Mesenchymal stem cell (in vitro differentiated cells and primary cell): ENCODE measurements at regions not wholly inside any gene's neighbourhood (a gene's known extent, or its start where the extent isn't known, plus 50 kb on each side); places are given as distances from the start of the nearest gene placed in this dataset.
A peak's percentile ranks its signal among the peaks of the same experiment; 100 is the strongest.

Experiments used
- DNase-seq: peaks from one replicate; pipeline ENCODE4 v3.0.0-alpha.2; 2013
- H2AFZ ChIP-seq: one replicate; pipeline ENCODE4 v1.6.1; 2013; ENCODE audit warnings: low read depth, mild to moderate bottlenecking, control low read depth, inconsistent platforms, low read length, moderate library complexity
- H2AK5ac ChIP-seq: 2 replicates; pipeline ENCODE4 v1.6.1; 2013; ENCODE audit warnings: low read length, moderate library complexity, mild to moderate bottlenecking, inconsistent platforms; ENCODE audit not compliant: severe bottlenecking
- H2BK120ac ChIP-seq: one replicate; pipeline ENCODE4 v1.6.1; 2013; ENCODE audit warnings: low read depth, mild to moderate bottlenecking, inconsistent platforms, low read length, moderate library complexity
- H2BK12ac ChIP-seq, 2 experiments: one replicate each; pipeline ENCODE4 v1.6.1; 2013; ENCODE audit warnings: inconsistent platforms in 2 of 2, low read length in 2 of 2, mild to moderate bottlenecking in 2 of 2, moderate library complexity in 2 of 2, control low read depth in 1 of 2
- H2BK15ac ChIP-seq: one replicate; pipeline ENCODE4 v1.6.1; 2013; ENCODE audit warnings: mild to moderate bottlenecking, low read depth, inconsistent platforms; ENCODE audit not compliant: poor library complexity, severe bottlenecking
- H2BK5ac ChIP-seq: 2 replicates; pipeline ENCODE4 v1.6.1; 2013; ENCODE audit warnings: low read depth, mild to moderate bottlenecking, low read length, control low read depth, inconsistent platforms; ENCODE audit not compliant: poor library complexity, severe bottlenecking
- H3K14ac ChIP-seq, 2 experiments: one replicate each; pipeline ENCODE4 v1.6.1; 2013; ENCODE audit warnings: inconsistent platforms in 2 of 2, low read length in 2 of 2, control low read depth in 1 of 2, mild to moderate bottlenecking in 1 of 2, moderate library complexity in 1 of 2
- H3K18ac ChIP-seq, 2 experiments: one replicate each; pipeline ENCODE4 v1.6.1; 2013; ENCODE audit warnings: inconsistent platforms in 2 of 2, low read length in 2 of 2, control low read depth in 1 of 2, low read depth in 1 of 2, mild to moderate bottlenecking in 1 of 2
- H3K23ac ChIP-seq, 2 experiments: one replicate each; pipeline ENCODE4 v1.6.1; 2013; ENCODE audit warnings: inconsistent platforms in 2 of 2, low read length in 2 of 2, mild to moderate bottlenecking in 2 of 2, moderate library complexity in 2 of 2, control low read depth in 1 of 2
- H3K27ac ChIP-seq: 2 replicates; pipeline ENCODE4 v1.5.1; 2013; ENCODE audit warnings: mild to moderate bottlenecking, moderate library complexity, low read length, control low read depth, inconsistent platforms; ENCODE audit not compliant: poor library complexity, severe bottlenecking
- H3K27me3 ChIP-seq, 2 experiments: 2 replicates each; pipeline versions ENCODE4 v1.6.1 to v1.7.0; 2013; ENCODE audit warnings: low read length in 2 of 2, mild to moderate bottlenecking in 2 of 2, moderate library complexity in 2 of 2, control low read depth in 1 of 2, inconsistent platforms in 1 of 2; ENCODE audit not compliant: control insufficient read depth in 1 of 2, insufficient read depth in 1 of 2
- H3K36me3 ChIP-seq, 2 experiments: 2 replicates each; pipeline versions ENCODE4 v1.6.1 to v1.7.0; 2013; ENCODE audit warnings: low read length in 2 of 2, control low read depth in 1 of 2, inconsistent platforms in 1 of 2, low read depth in 1 of 2, mild to moderate bottlenecking in 1 of 2; ENCODE audit not compliant: insufficient read depth in 2 of 2, control insufficient read depth in 1 of 2
- H3K4ac ChIP-seq, 2 experiments: one replicate each; pipeline ENCODE4 v1.6.1; 2013; ENCODE audit warnings: inconsistent platforms in 2 of 2, low read length in 2 of 2, mild to moderate bottlenecking in 2 of 2, moderate library complexity in 2 of 2, control low read depth in 1 of 2, low read depth in 1 of 2
- H3K4me1 ChIP-seq: 2 replicates; pipeline ENCODE4 v1.6.1; 2013; ENCODE audit warnings: low read depth, low read length, control low read depth; ENCODE audit not compliant: control insufficient read depth, insufficient read depth
- H3K4me2 ChIP-seq: 2 replicates; pipeline ENCODE4 v1.6.1; 2013; ENCODE audit warnings: low read length, mild to moderate bottlenecking, inconsistent platforms; ENCODE audit not compliant: poor library complexity, severe bottlenecking
- H3K4me3 ChIP-seq, 2 experiments: 2 replicates each; pipeline versions ENCODE4 v1.5.1 to v1.7.0; 2013; ENCODE audit warnings: low read length in 2 of 2, mild to moderate bottlenecking in 2 of 2, control low read depth in 1 of 2, low read depth in 1 of 2; ENCODE audit not compliant: insufficient read depth in 1 of 2
- H3K79me1 ChIP-seq: replicated peaks from 2 replicates; pipeline ENCODE4 v1.6.1; 2013; ENCODE audit warnings: mild to moderate bottlenecking, control low read depth, low read length, inconsistent platforms; ENCODE audit not compliant: poor library complexity, severe bottlenecking
- H3K9ac ChIP-seq: 2 replicates; pipeline ENCODE4 v1.7.0; 2013; ENCODE audit warnings: mild to moderate bottlenecking, low read length, moderate library complexity
- H3K9me3 ChIP-seq: 2 replicates; pipeline ENCODE4 v1.7.0; 2013; ENCODE audit warnings: mild to moderate bottlenecking, low read length; ENCODE audit not compliant: control insufficient read depth
- H4K8ac ChIP-seq: one replicate; pipeline ENCODE4 v1.6.1; 2013; ENCODE audit warnings: inconsistent platforms, mild to moderate bottlenecking, low read length, moderate library complexity
- H4K91ac ChIP-seq: one replicate; pipeline ENCODE4 v1.6.1; 2013; ENCODE audit warnings: mild to moderate bottlenecking, low read length, inconsistent platforms
- WGBS: methylation state at CpG from one replicate; pipeline ENCODE4 v1.1.7; 2013; ENCODE audit warnings: mixed read lengths; 5-methylcytosine and 5-hydroxymethylcytosine counted together

DNA sequence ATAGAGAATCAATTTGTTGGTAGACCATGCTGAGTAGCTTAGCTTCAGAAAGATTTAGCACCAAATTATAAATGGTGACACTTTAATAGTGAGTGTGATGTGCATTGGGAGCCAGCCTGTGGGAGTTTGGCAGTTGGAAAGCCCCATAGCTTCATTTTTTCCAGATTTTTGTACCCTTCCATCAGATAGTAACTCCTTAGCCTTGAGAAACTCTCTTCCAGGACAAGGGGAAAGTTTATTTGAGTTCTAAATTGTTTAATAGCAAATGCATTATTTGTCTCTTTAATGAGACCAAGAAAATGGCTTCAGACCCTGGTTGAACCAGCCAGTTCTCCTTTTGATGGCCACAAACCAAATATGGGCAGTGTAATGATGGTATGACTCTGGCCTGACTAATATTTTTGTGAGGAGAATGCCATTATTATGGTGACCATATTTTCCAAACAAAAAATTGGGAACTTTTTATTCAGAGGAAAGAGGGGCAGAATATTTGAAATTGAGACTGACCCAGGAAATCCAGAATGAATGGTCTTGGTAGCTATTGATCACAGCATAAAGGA, 49.8 kb downstream of the PLCE1 start:
- no peak overlapping the region for H3K23ac ChIP-seq
- no peak overlapping the region for H3K18ac ChIP-seq
- peak overlapping the region in 1 of 2 experiments; percentile 53 for H3K4me3 ChIP-seq
- no peak overlapping the region for H2BK5ac ChIP-seq
- no peak overlapping the region for H2BK120ac ChIP-seq
- H3K27me3 ChIP-seq = no peaks in the 10 kb centered on the region
- no peak overlapping the region for H2AFZ ChIP-seq
- no peak overlapping the region for H3K4ac ChIP-seq
- H3K4me1 ChIP-seq = peaks cover 3% of the 10 kb centered on the region
- DNase-seq = no peak
- H3K36me3 ChIP-seq = no peaks in the 10 kb centered on the region
- no peak overlapping the region for H2AK5ac ChIP-seq
- no peak overlapping the region for H4K8ac ChIP-seq
- no peaks in the 10 kb centered on the region for H3K79me1 ChIP-seq
- no peak overlapping the region for H2BK15ac ChIP-seq
- no peak overlapping the region for H3K27ac ChIP-seq
- no peak overlapping the region for H3K14ac ChIP-seq
- H4K91ac ChIP-seq = no peak overlapping the region
- peak overlapping the region; percentile 45 for H3K9ac ChIP-seq
- H3K9me3 ChIP-seq = no peaks in the 10 kb centered on the region
- H3K4me2 ChIP-seq = no peak overlapping the region
- H2BK12ac ChIP-seq = no peak overlapping the region

DNA sequence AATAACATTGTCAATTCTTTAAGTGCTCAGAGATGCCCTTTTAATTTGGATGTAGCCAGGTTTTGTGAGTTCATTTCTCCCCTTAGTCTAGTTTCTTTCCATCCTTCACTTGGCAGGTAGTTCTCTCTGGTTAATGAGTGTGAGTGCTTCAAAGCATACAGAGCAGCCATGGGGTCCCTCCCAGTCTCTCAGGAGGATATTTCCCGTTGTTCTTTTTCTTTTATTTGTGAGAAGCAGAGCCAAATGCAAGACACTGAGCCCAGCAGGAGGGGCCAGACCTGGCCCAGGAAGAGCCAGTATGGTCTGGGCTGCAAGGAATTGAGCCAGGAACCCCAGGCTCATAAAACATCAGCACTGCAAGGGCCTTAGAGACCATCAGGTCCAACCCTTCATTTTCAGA, 52.4 kb downstream of the PLCE1 start:
- Histone ChIP-seq H2BK5ac (no peak overlapping the region), H3K27me3 (no peaks in the 10 kb centered on the region), H2BK12ac (no peak overlapping the region), H3K36me3 (no peaks in the 10 kb centered on the region), H3K4ac (no peak overlapping the region), H4K8ac (no peak overlapping the region), H3K18ac (no peak overlapping the region), H2AK5ac (no peak overlapping the region), H3K79me1 (no peaks in the 10 kb centered on the region), H3K4me3 (no peak overlapping the region), H3K9ac (no peak overlapping the region), H4K91ac (no peak overlapping the region), H3K4me2 (no peak overlapping the region), H2BK15ac (no peak overlapping the region), H3K27ac (no peak overlapping the region), H2AFZ (no peak overlapping the region), H3K23ac (no peak overlapping the region), H3K14ac (no peak overlapping the region), H3K4me1 (peaks cover 1% of the 10 kb centered on the region), H2BK120ac (no peak overlapping the region), H3K9me3 (no peaks in the 10 kb centered on the region)
- no peak for DNase-seq
- 68% methylated on average over 1 of the region's 1 CpG for WGBS

DNA sequence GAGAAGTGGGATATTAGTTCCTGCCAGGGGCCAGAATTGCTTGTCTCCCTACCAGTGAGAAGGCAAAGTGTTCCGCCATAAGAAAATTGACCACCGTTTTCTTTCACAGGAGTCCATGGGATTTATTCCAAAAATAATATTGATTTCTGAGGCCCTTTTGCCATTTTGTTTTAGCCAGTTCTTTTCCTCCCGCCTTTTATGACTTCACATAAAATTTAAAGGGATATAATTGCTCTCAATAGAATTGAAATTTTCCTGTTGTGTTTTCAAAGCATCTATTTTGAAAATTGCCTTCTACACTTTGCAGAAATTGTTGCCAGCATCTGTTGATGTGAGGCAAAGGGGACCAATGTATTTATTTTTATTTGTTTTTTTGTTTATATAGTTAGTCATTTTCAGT, 53.6 kb downstream of the PLCE1 start:
- H3K79me1 ChIP-seq = no peaks in the 10 kb centered on the region
- no peak overlapping the region for H2BK15ac ChIP-seq
- H3K9ac ChIP-seq = no peak overlapping the region
- H4K8ac ChIP-seq = no peak overlapping the region
- H3K36me3 ChIP-seq = no peaks in the 10 kb centered on the region
- no peak for DNase-seq
- H4K91ac ChIP-seq = no peak overlapping the region
- H3K27ac ChIP-seq = no peak overlapping the region
- H3K4me3 ChIP-seq = no peak overlapping the region
- H3K18ac ChIP-seq = no peak overlapping the region
- H3K4me1 ChIP-seq = peaks cover 1% of the 10 kb centered on the region
- no peak overlapping the region for H2BK5ac ChIP-seq
- no peak overlapping the region for H3K14ac ChIP-seq
- no peak overlapping the region for H2AK5ac ChIP-seq
- H2AFZ ChIP-seq = no peak overlapping the region
- H3K23ac ChIP-seq = no peak overlapping the region
- no peaks in the 10 kb centered on the region for H3K27me3 ChIP-seq
- H2BK120ac ChIP-seq = no peak overlapping the region
- no peak overlapping the region for H3K4me2 ChIP-seq
- 92% methylated on average over 2 of the region's 3 CpGs for WGBS
- H2BK12ac ChIP-seq = no peak overlapping the region
- H3K9me3 ChIP-seq = no peaks in the 10 kb centered on the region
- H3K4ac ChIP-seq = no peak overlapping the region

DNA sequence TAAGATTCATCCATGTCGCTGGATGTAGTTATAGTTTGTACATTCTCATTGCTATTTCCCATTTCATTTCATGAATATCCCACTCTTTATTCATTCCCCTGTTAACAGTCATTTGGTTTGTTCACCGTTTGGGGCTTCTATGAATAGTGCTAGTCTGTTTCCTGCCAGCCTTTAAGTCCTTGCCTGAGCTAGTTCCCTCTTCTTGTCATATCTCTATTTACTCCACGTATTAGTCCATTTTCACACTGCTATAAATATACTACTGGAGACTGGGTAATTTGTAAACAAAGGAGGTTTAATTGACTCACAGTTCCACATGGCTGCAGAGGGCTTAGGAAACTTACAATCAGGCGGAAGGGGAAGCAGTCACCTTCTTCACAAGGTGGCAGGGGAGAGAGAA, 56.2 kb downstream of the PLCE1 start:
- WGBS = 85% methylated on average over 3 of the region's 4 CpGs
- no peak overlapping the region for H2AFZ ChIP-seq

More for the DNA sequence above, 56.2 kb downstream of the PLCE1 start:
- Histone ChIP-seq H2BK120ac (no peak overlapping the region), H3K9me3 (no peaks in the 10 kb centered on the region), H2BK12ac (no peak overlapping the region), H3K4me1 (peaks cover 1% of the 10 kb centered on the region), H3K23ac (no peak overlapping the region), H2BK15ac (no peak overlapping the region), H3K4me2 (no peak overlapping the region), H3K18ac (no peak overlapping the region), H4K91ac (no peak overlapping the region), H3K36me3 (no peaks in the 10 kb centered on the region), H2AK5ac (no peak overlapping the region), H3K9ac (no peak overlapping the region), H2BK5ac (no peak overlapping the region), H3K27me3 (no peaks in the 10 kb centered on the region), H3K14ac (no peak overlapping the region), H3K79me1 (no peaks in the 10 kb centered on the region), H3K4me3 (no peak overlapping the region), H3K27ac (no peak overlapping the region), H4K8ac (no peak overlapping the region), H3K4ac (no peak overlapping the region)
- peak; percentile 21 for DNase-seq
